Lower lobe of right lung (tissue), 2 donors: ENCODE measurements at regions not wholly inside any gene's neighbourhood (a gene's known extent, or its start where the extent isn't known, plus 50 kb on each side); places are given as distances from the start of the nearest gene placed in this dataset.

Source experiments
- ATAC-seq, 2 donors: fragments of 200-7000 bp; cut with Tn5 transposase; one replicate each; pipeline ENCODE4 v1.9.1; 2020 to 2022; ENCODE audit warnings: mild to moderate bottlenecking in 2 of 2, moderate library complexity in 2 of 2
- DNase-seq: peaks from one replicate; pipeline ENCODE4 v3.0.0-alpha.2; 2020
- H3K27ac ChIP-seq: fragments of 200-600 bp; one replicate; pipeline ENCODE4 v1.8.0; 2022
- H3K27me3 ChIP-seq: fragments of 200-600 bp; one replicate; pipeline ENCODE4 v1.8.0; 2022; ENCODE audit warnings: low read depth
- H3K36me3 ChIP-seq: fragments of 200-600 bp; one replicate; pipeline ENCODE4 v1.8.0; 2022; ENCODE audit warnings: mild to moderate bottlenecking
- H3K4me1 ChIP-seq: fragments of 200-600 bp; one replicate; pipeline ENCODE4 v1.8.0; 2022
- H3K4me3 ChIP-seq: fragments of 200-600 bp; one replicate; pipeline ENCODE4 v1.8.0; 2022; ENCODE audit warnings: mild to moderate bottlenecking
- H3K9me3 ChIP-seq: fragments of 200-600 bp; one replicate; pipeline ENCODE4 v1.8.0; 2022
- CTCF ChIP-seq: fragments of 200-600 bp; IDR thresholded peaks from one replicate; pipeline ENCODE4 v1.8.0; 2022; ENCODE audit warnings: antibody characterized with exemption, mild to moderate bottlenecking
- intact Hi-C: fragments of 100-400 bp; cut with DNase I; formaldehyde crosslinking; loops from one replicate; pipeline ENCODE4 v1.11.0; 2022
- donor health status: DM: no; HTN: yes; CAD: no; lungs with severe emphysema.

GRCh38 chr5:4703931-4704458, 436.1 kb upstream of the ADAMTS16 start:
- no peak for TF ChIP-seq CTCF
- no peak for ATAC-seq
- intact Hi-C loops: no loop called here
- DNase-seq: no peak
- H3K27ac ChIP-seq: no peak overlapping the region
- H3K4me1 ChIP-seq: no peaks in the 10 kb centered on the region
- H3K36me3 ChIP-seq: no peaks in the 10 kb centered on the region
- no peaks in the 10 kb centered on the region for H3K9me3 ChIP-seq
- no peaks in the 10 kb centered on the region for H3K27me3 ChIP-seq
- H3K4me3 ChIP-seq: no peak overlapping the region

GRCh38 chr5:4704951-4705350, 435.2 kb upstream of the ADAMTS16 start:
- DNase-seq: no peak
- TF ChIP-seq CTCF: no peak
- Histone ChIP-seq H3K9me3 (no peaks in the 10 kb centered on the region), H3K4me3 (no peak overlapping the region), H3K36me3 (no peaks in the 10 kb centered on the region), H3K27ac (no peak overlapping the region), H3K4me1 (no peaks in the 10 kb centered on the region), H3K27me3 (no peaks in the 10 kb centered on the region)
- no peak for ATAC-seq
- intact Hi-C loops: no loop called here

- H3K27me3 ChIP-seq: no peaks in the 10 kb centered on the region
- DNase-seq (no peak), ATAC-seq (no peak)
- no peak overlapping the region for H3K27ac ChIP-seq
- TF ChIP-seq CTCF: no peak
- H3K9me3 ChIP-seq: no peaks in the 10 kb centered on the region
- no peaks in the 10 kb centered on the region for H3K4me1 ChIP-seq
- no peak overlapping the region for H3K4me3 ChIP-seq
- intact Hi-C loops: no loop called here
- H3K36me3 ChIP-seq: no peaks in the 10 kb centered on the region
Measured at GRCh38 chr5:4716781-4717180, 423.3 kb upstream of the ADAMTS16 start.

- intact Hi-C loops: no loop called here
- H3K4me1 ChIP-seq: no peaks in the 10 kb centered on the region
- H3K27ac ChIP-seq: no peak overlapping the region
- no peaks in the 10 kb centered on the region for H3K9me3 ChIP-seq
- no peak for TF ChIP-seq CTCF
- DNase-seq: no peak
- no peaks in the 10 kb centered on the region for H3K27me3 ChIP-seq
- no peak for ATAC-seq
- no peak overlapping the region for H3K4me3 ChIP-seq
- no peaks in the 10 kb centered on the region for H3K36me3 ChIP-seq
Measured at GRCh38 chr5:4717446-4717845, 422.7 kb upstream of the ADAMTS16 start.

GRCh38 chr5:4720831-4721230, 419.3 kb upstream of the ADAMTS16 start:
- ATAC-seq (no peak), DNase-seq (no peak)
- Histone ChIP-seq H3K36me3 (no peaks in the 10 kb centered on the region), H3K4me1 (no peaks in the 10 kb centered on the region), H3K9me3 (no peaks in the 10 kb centered on the region), H3K27ac (no peak overlapping the region), H3K4me3 (no peak overlapping the region), H3K27me3 (no peaks in the 10 kb centered on the region)
- TF ChIP-seq CTCF: no peak
- intact Hi-C loops: no loop called here

GRCh38 chr5:4722886-4723285, 417.2 kb upstream of the ADAMTS16 start:
- Histone ChIP-seq H3K9me3 (no peaks in the 10 kb centered on the region), H3K4me3 (no peak overlapping the region), H3K27me3 (no peaks in the 10 kb centered on the region), H3K36me3 (no peaks in the 10 kb centered on the region), H3K27ac (no peak overlapping the region), H3K4me1 (no peaks in the 10 kb centered on the region)
- intact Hi-C loops: no loop called here
- DNase-seq: no peak
- no peak for ATAC-seq
- TF ChIP-seq CTCF: no peak
